ENCODE measurements at regions not wholly inside any gene's neighbourhood (a gene's known extent, or its start where the extent isn't known, plus 50 kb on each side); places are given as distances from the start of the nearest gene placed in this dataset.

DNA sequence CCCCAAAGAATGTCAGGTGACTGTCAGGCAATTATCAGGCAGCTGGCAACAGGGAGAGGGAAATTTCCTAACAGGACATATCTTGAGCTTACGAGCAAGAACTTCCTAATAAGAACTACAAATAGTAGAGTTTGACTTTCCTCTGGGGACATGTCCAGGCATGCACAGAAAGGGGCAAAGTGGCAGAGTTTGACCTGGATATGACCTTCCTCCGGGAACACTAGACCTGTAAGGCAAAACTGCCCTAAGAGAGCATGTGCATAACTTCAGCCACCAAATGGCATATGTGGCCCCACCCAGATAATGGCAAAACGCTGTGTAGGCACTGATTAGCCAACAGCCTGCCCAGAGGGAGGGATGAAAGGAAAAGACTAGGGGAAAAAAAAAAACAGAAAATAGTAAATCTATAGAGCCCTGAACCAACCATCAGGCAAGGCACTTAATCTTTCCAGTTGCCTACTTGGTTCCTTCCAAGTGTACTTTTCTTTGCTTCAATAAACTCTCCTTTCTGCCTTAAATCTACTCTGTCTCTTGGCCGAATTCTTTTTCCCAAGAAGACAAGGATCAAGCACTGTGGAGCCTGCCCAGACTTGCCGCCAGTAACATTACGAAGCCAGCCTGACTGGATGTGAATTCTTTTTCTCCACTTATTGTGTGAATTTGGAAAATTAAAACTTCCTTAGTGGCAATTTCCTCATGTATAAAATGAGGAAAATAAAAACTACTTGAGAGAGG is 164.1 kb downstream of the SPTSSA start:
- ATAC-seq (no peak), DNase-seq (ENCODE audit: low spot score) (no peak)
- no peak overlapping the region for H3K4me3 Mint-ChIP-seq
- H3K27me3 Mint-ChIP-seq (ENCODE audit: low read depth), result peaks cover 36% of the 10 kb centered on the region
- POLR2A ChIA-PET, result no interaction called here
- peaks cover 10% of the 10 kb centered on the region for H3K36me3 Mint-ChIP-seq
- H3K9me3 Mint-ChIP-seq, result peaks cover 11% of the 10 kb centered on the region
- TF ChIP-seq, protein P1, sequence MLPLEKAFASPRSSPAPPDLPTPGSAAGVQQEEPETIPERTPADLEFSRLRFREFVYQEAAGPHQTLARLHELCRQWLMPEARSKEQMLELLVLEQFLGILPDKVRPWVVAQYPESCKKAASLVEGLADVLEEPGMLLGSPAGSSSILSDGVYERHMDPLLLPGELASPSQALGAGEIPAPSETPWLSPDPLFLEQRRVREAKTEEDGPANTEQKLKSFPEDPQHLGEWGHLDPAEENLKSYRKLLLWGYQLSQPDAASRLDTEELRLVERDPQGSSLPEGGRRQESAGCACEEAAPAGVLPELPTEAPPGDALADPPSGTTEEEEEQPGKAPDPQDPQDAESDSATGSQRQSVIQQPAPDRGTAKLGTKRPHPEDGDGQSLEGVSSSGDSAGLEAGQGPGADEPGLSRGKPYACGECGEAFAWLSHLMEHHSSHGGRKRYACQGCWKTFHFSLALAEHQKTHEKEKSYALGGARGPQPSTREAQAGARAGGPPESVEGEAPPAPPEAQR (CRISPR knock-in tag; IDR thresholded peaks at IDR 0.05), result no peak
- TF ChIP-seq, protein P2, sequence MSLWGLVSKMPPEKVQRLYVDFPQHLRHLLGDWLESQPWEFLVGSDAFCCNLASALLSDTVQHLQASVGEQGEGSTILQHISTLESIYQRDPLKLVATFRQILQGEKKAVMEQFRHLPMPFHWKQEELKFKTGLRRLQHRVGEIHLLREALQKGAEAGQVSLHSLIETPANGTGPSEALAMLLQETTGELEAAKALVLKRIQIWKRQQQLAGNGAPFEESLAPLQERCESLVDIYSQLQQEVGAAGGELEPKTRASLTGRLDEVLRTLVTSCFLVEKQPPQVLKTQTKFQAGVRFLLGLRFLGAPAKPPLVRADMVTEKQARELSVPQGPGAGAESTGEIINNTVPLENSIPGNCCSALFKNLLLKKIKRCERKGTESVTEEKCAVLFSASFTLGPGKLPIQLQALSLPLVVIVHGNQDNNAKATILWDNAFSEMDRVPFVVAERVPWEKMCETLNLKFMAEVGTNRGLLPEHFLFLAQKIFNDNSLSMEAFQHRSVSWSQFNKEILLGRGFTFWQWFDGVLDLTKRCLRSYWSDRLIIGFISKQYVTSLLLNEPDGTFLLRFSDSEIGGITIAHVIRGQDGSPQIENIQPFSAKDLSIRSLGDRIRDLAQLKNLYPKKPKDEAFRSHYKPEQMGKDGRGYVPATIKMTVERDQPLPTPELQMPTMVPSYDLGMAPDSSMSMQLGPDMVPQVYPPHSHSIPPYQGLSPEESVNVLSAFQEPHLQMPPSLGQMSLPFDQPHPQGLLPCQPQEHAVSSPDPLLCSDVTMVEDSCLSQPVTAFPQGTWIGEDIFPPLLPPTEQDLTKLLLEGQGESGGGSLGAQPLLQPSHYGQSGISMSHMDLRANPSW (CRISPR knock-in tag; conservative IDR thresholded peaks at IDR 0.05; ENCODE audit: low read depth), result no peak
- TF ChIP-seq, protein P3, sequence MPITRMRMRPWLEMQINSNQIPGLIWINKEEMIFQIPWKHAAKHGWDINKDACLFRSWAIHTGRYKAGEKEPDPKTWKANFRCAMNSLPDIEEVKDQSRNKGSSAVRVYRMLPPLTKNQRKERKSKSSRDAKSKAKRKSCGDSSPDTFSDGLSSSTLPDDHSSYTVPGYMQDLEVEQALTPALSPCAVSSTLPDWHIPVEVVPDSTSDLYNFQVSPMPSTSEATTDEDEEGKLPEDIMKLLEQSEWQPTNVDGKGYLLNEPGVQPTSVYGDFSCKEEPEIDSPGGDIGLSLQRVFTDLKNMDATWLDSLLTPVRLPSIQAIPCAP (CRISPR knock-in tag; IDR thresholded peaks at IDR 0.05), result no peak
- TF ChIP-seq IRF2 (CRISPR knock-in tag; IDR thresholded peaks at IDR 0.05; ENCODE audit: borderline replicate concordance, low read depth) (no peak), GRHL2 (CRISPR knock-in tag; IDR thresholded peaks at IDR 0.05; ENCODE audit: insufficient replicate concordance, severe bottlenecking) (no peak), ZNF317 (CRISPR knock-in tag; IDR thresholded peaks at IDR 0.05; ENCODE audit: borderline replicate concordance, low read depth) (no peak), MYBL2 (CRISPR knock-in tag; IDR thresholded peaks at IDR 0.05) (no peak), SMAD4 (CRISPR knock-in tag; IDR thresholded peaks at IDR 0.05) (no peak), ZNF423 (CRISPR knock-in tag; IDR thresholded peaks at IDR 0.05) (no peak), JAZF1 (CRISPR knock-in tag; IDR thresholded peaks at IDR 0.05) (no peak), FOXK1 (CRISPR knock-in tag; IDR thresholded peaks at IDR 0.05) (no peak), FOXP1 (CRISPR knock-in tag; IDR thresholded peaks at IDR 0.05; ENCODE audit: borderline replicate concordance) (no peak), CBFB (CRISPR knock-in tag; IDR thresholded peaks at IDR 0.05; ENCODE audit: low read depth) (no peak)
- TF ChIP-seq, protein P4, sequence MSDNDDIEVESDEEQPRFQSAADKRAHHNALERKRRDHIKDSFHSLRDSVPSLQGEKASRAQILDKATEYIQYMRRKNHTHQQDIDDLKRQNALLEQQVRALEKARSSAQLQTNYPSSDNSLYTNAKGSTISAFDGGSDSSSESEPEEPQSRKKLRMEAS (CRISPR knock-in tag; IDR thresholded peaks at IDR 0.05), result no peak
- TF ChIP-seq, protein P5, sequence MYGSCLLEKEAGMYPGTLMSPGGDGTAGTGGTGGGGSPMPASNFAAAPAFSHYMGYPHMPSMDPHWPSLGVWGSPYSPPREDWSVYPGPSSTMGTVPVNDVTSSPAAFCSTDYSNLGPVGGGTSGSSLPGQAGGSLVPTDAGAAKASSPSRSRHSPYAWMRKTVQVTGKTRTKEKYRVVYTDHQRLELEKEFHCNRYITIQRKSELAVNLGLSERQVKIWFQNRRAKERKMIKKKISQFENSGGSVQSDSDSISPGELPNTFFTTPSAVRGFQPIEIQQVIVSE (CRISPR knock-in tag; IDR thresholded peaks at IDR 0.05; ENCODE audit: borderline replicate concordance), result no peak
- TF ChIP-seq, protein P6, sequence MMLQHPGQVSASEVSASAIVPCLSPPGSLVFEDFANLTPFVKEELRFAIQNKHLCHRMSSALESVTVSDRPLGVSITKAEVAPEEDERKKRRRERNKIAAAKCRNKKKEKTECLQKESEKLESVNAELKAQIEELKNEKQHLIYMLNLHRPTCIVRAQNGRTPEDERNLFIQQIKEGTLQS (CRISPR knock-in tag; conservative IDR thresholded peaks at IDR 0.05), result no peak
- TF ChIP-seq, protein P7, sequence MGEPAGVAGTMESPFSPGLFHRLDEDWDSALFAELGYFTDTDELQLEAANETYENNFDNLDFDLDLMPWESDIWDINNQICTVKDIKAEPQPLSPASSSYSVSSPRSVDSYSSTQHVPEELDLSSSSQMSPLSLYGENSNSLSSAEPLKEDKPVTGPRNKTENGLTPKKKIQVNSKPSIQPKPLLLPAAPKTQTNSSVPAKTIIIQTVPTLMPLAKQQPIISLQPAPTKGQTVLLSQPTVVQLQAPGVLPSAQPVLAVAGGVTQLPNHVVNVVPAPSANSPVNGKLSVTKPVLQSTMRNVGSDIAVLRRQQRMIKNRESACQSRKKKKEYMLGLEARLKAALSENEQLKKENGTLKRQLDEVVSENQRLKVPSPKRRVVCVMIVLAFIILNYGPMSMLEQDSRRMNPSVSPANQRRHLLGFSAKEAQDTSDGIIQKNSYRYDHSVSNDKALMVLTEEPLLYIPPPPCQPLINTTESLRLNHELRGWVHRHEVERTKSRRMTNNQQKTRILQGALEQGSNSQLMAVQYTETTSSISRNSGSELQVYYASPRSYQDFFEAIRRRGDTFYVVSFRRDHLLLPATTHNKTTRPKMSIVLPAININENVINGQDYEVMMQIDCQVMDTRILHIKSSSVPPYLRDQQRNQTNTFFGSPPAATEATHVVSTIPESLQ (CRISPR knock-in tag; IDR thresholded peaks at IDR 0.05), result no peak
- CTCF ChIA-PET, result no interaction called here
- H3K27ac Mint-ChIP-seq, result no peak overlapping the region
- H3K4me1 Mint-ChIP-seq, result peaks cover 18% of the 10 kb centered on the region
